ENCODE measurements at regions not wholly inside any gene's neighbourhood (a gene's known extent, or its start where the extent isn't known, plus 50 kb on each side); places are given as distances from the start of the nearest gene placed in this dataset.

- no peak for DNase-seq
These were observed 81.4 kb upstream of the KLF13 start for GRCh38 chr15:31245135-31245689.

- DNase-seq: no peak
These were observed 80.9 kb upstream of the KLF13 start for GRCh38 chr15:31245756-31246155.

- no peak for DNase-seq
These were observed 79.2 kb upstream of the KLF13 start for GRCh38 chr15:31247404-31247803.

GRCh38 chr15:31248263-31248662 lies 78.4 kb upstream of the KLF13 start:
- DNase-seq: no peak

- no peak for DNase-seq
These were observed 77.7 kb upstream of the KLF13 start for GRCh38 chr15:31248951-31249350.

- no peak for DNase-seq
These were observed 76.6 kb upstream of the KLF13 start for GRCh38 chr15:31250033-31250432.

- DNase-seq: no peak
These were observed 75.5 kb upstream of the KLF13 start for GRCh38 chr15:31251165-31251564.

- no peak for DNase-seq
These were observed 74.4 kb upstream of the KLF13 start for GRCh38 chr15:31252171-31252785.

- no peak for DNase-seq
These were observed 72.0 kb upstream of the KLF13 start for GRCh38 chr15:31254431-31255175.

- no peak for DNase-seq
These were observed 71.5 kb upstream of the KLF13 start for GRCh38 chr15:31255176-31255510.

GRCh38 chr15:31255732-31256377 lies 70.8 kb upstream of the KLF13 start:
- DNase-seq: no peak

GRCh38 chr15:31256378-31257265 lies 70.0 kb upstream of the KLF13 start:
- no peak for DNase-seq

GRCh38 chr15:31257286-31257685 lies 69.3 kb upstream of the KLF13 start:
- DNase-seq: no peak

- no peak for DNase-seq
These were observed 68.4 kb upstream of the KLF13 start for GRCh38 chr15:31258260-31258659.

GRCh38 chr15:31259562-31260252 lies 66.9 kb upstream of the KLF13 start:
- no peak for DNase-seq

GRCh38 chr15:31260646-31261265 lies 65.9 kb upstream of the KLF13 start:
- no peak for DNase-seq

GRCh38 chr15:31261266-31262142 lies 65.1 kb upstream of the KLF13 start:
- no peak for DNase-seq

- no peak for DNase-seq
These were observed 64.5 kb upstream of the KLF13 start for GRCh38 chr15:31262143-31262530.

GRCh38 chr15:31262901-31263671 lies 63.5 kb upstream of the KLF13 start:
- DNase-seq: no peak
